ENCODE measurements at regions not wholly inside any gene's neighbourhood (a gene's known extent, or its start where the extent isn't known, plus 50 kb on each side); places are given as distances from the start of the nearest gene placed in this dataset.

- H4K20me1 ChIP-seq (ENCODE audit: insufficient read depth, poor library complexity, severe bottlenecking), result no peaks in the 10 kb centered on the region
- 65% methylated on average over 7 of the region's 7 CpGs for WGBS (ENCODE audit: low lambda C conversion rate, missing lambda C conversion rate)
- H3K79me2 ChIP-seq, result no peaks in the 10 kb centered on the region
- no peak for TF ChIP-seq EZH2phosphoT487 (IDR thresholded peaks at IDR 0.05; ENCODE audit: low read depth, severe bottlenecking, unreplicated experiment)
- H3K27me3 ChIP-seq, result no peaks in the 10 kb centered on the region
- H3K4me3 ChIP-seq, result no peak overlapping the region
- peak; percentile 13 for DNase-seq (ENCODE audit: low spot score)
- H3K36me3 ChIP-seq (replicated peaks; ENCODE audit: insufficient read depth, low read depth), result no peaks in the 10 kb centered on the region
- H3K4me1 ChIP-seq (ENCODE audit: insufficient read depth), result no peaks in the 10 kb centered on the region
- no peak overlapping the region for H2AFZ ChIP-seq
- no peaks in the 10 kb centered on the region for H3K9me2 ChIP-seq (replicated peaks; ENCODE audit: insufficient read depth)
- no peak overlapping the region for H3K4me2 ChIP-seq
- no peaks in the 10 kb centered on the region for H3K9me3 ChIP-seq (ENCODE audit: low read depth)
- peak overlapping the region; percentile 47 for H3K27ac ChIP-seq
Observed at GRCh38 chr5:111635151-111635902, 121.7 kb downstream of the NREP start.

DNA sequence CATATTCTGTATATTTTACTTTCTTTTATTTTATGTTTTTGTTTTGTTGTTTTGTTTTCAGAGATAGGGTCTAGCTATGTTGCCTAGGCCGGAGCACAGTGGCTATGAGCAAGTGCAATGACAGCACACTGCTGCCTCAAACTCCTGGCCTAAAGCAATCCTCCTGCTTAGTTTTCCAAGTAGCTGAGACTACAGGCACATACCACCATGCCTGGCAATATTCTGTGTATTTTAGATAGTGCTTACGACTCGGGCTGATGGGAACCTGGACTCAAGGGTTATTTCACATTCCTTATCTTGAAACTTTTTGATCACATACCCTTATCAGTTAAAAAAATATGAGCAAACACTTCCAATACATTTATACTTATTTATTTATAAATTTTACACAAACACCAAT, 119.0 kb upstream of the STARD4 start:
- H3K9me2 ChIP-seq (replicated peaks; ENCODE audit: insufficient read depth), result no peaks in the 10 kb centered on the region
- no peaks in the 10 kb centered on the region for H3K4me1 ChIP-seq (ENCODE audit: insufficient read depth)
- H2AFZ ChIP-seq, result no peak overlapping the region
- H3K4me2 ChIP-seq, result no peak overlapping the region
- H3K79me2 ChIP-seq, result no peaks in the 10 kb centered on the region
- H3K27ac ChIP-seq, result no peak overlapping the region
- H3K4me3 ChIP-seq, result no peak overlapping the region
- no peaks in the 10 kb centered on the region for H3K27me3 ChIP-seq
- H3K9me3 ChIP-seq (ENCODE audit: low read depth), result no peaks in the 10 kb centered on the region
- 65% methylated on average over 3 of the region's 3 CpGs for WGBS (ENCODE audit: low lambda C conversion rate, missing lambda C conversion rate)
- H4K20me1 ChIP-seq (ENCODE audit: insufficient read depth, poor library complexity, severe bottlenecking), result no peaks in the 10 kb centered on the region
- TF ChIP-seq EZH2phosphoT487 (IDR thresholded peaks at IDR 0.05; ENCODE audit: low read depth, severe bottlenecking, unreplicated experiment) (no peak), EZH2 (IDR thresholded peaks at IDR 0.05; ENCODE audit: borderline replicate concordance) (no peak)
- TF ChIP-seq, protein P1, sequence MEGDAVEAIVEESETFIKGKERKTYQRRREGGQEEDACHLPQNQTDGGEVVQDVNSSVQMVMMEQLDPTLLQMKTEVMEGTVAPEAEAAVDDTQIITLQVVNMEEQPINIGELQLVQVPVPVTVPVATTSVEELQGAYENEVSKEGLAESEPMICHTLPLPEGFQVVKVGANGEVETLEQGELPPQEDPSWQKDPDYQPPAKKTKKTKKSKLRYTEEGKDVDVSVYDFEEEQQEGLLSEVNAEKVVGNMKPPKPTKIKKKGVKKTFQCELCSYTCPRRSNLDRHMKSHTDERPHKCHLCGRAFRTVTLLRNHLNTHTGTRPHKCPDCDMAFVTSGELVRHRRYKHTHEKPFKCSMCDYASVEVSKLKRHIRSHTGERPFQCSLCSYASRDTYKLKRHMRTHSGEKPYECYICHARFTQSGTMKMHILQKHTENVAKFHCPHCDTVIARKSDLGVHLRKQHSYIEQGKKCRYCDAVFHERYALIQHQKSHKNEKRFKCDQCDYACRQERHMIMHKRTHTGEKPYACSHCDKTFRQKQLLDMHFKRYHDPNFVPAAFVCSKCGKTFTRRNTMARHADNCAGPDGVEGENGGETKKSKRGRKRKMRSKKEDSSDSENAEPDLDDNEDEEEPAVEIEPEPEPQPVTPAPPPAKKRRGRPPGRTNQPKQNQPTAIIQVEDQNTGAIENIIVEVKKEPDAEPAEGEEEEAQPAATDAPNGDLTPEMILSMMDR (IDR thresholded peaks at IDR 0.05; ENCODE audit: poor library complexity), result no peak
- H3K36me3 ChIP-seq (replicated peaks; ENCODE audit: insufficient read depth, low read depth), result no peaks in the 10 kb centered on the region
- no peak for DNase-seq (ENCODE audit: low spot score)

DNA sequence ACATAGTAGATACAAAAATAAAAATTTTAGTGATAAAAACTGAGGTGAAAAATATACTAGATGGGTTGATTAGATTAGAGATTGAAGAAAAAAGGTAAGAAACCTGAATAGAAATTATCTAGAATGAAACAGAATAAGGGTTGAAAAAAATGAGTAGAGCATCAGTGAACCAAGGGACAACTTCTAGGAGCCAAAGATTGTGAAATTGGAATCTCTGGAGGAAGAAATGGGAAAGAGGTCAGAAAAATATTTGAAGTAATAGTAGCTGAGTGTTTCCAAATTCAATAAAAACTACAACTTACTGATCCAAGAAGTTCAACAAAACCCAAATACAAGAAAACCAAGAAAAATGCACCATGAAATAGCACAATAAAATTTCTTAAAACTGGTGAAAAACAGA, 116.6 kb upstream of the STARD4 start:
- Histone ChIP-seq H3K79me2 (no peaks in the 10 kb centered on the region), H3K36me3 (replicated peaks; ENCODE audit: insufficient read depth, low read depth) (no peaks in the 10 kb centered on the region), H3K4me2 (no peak overlapping the region), H3K9me3 (ENCODE audit: low read depth) (no peaks in the 10 kb centered on the region), H3K27ac (no peak overlapping the region), H2AFZ (no peak overlapping the region), H3K4me3 (no peak overlapping the region), H3K4me1 (ENCODE audit: insufficient read depth) (no peaks in the 10 kb centered on the region), H3K9me2 (replicated peaks; ENCODE audit: insufficient read depth) (no peaks in the 10 kb centered on the region), H4K20me1 (ENCODE audit: insufficient read depth, poor library complexity, severe bottlenecking) (no peaks in the 10 kb centered on the region), H3K27me3 (no peaks in the 10 kb centered on the region)
- TF ChIP-seq, protein P1 (IDR thresholded peaks at IDR 0.05; ENCODE audit: poor library complexity), result no peak
- TF ChIP-seq EZH2 (IDR thresholded peaks at IDR 0.05; ENCODE audit: borderline replicate concordance), result no peak
- no peak for TF ChIP-seq EZH2phosphoT487 (IDR thresholded peaks at IDR 0.05; ENCODE audit: low read depth, severe bottlenecking, unreplicated experiment)
- DNase-seq (ENCODE audit: low spot score), result no peak

DNA sequence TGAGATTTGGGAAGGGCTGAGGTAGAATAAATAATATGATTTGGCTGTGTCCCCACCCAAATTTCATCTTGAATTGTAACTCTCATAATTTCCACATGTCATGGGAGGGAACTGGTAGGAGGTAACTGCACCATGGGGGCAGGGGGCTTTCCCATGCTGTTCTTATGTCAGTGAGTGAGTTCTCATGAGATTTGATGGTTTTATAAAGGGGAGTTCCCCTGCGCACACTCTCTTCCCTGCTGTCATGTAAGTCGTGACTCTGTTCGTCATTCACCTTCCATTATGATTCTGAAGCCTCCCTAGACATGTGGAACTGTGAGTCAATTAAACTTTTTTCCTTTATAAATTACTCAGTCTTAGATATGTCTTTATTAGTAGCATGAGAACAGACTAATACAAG, 115.5 kb upstream of the STARD4 start:
- WGBS (ENCODE audit: low lambda C conversion rate, missing lambda C conversion rate), result 99% methylated on average over 3 of the region's 3 CpGs
- no peaks in the 10 kb centered on the region for H3K36me3 ChIP-seq (replicated peaks; ENCODE audit: insufficient read depth, low read depth)

More for the DNA sequence above, 115.5 kb upstream of the STARD4 start:
- DNase-seq (ENCODE audit: low spot score), result no peak
- Histone ChIP-seq H3K27me3 (no peaks in the 10 kb centered on the region), H2AFZ (no peak overlapping the region), H3K4me3 (no peak overlapping the region), H3K9me3 (ENCODE audit: low read depth) (no peaks in the 10 kb centered on the region), H3K9me2 (replicated peaks; ENCODE audit: insufficient read depth) (no peaks in the 10 kb centered on the region), H3K4me2 (no peak overlapping the region), H3K27ac (no peak overlapping the region), H4K20me1 (ENCODE audit: insufficient read depth, poor library complexity, severe bottlenecking) (no peaks in the 10 kb centered on the region), H3K4me1 (ENCODE audit: insufficient read depth) (no peaks in the 10 kb centered on the region), H3K79me2 (no peaks in the 10 kb centered on the region)
- TF ChIP-seq EZH2phosphoT487 (IDR thresholded peaks at IDR 0.05; ENCODE audit: low read depth, severe bottlenecking, unreplicated experiment) (no peak), EZH2 (IDR thresholded peaks at IDR 0.05; ENCODE audit: borderline replicate concordance) (no peak)
- TF ChIP-seq, protein P1 (IDR thresholded peaks at IDR 0.05; ENCODE audit: poor library complexity), result no peak

Data from hepatocyte (in vitro differentiated cells).